Occipital lobe (tissue), 1 donor: ENCODE measurements at regions not wholly inside any gene's neighbourhood (a gene's known extent, or its start where the extent isn't known, plus 50 kb on each side); places are given as distances from the start of the nearest gene placed in this dataset.

ENCODE experiments used
- DNase-seq: peaks from one replicate; lab custom pipeline; 2025; lab: John Stamatoyannopoulos, UW

- no peak for DNase-seq
Observed at GRCh38 chr10:10658172-10658785, 359.4 kb upstream of the CELF2 start.

GRCh38 chr10:10660054-10660453 lies 357.6 kb upstream of the CELF2 start:
- no peak for DNase-seq

GRCh38 chr10:10661176-10661575 lies 356.5 kb upstream of the CELF2 start:
- DNase-seq = no peak

- DNase-seq = no peak
Observed at GRCh38 chr10:10662716-10663408, 354.8 kb upstream of the CELF2 start.

GRCh38 chr10:10663622-10664021 lies 354.1 kb upstream of the CELF2 start:
- no peak for DNase-seq

- DNase-seq = no peak
Observed at GRCh38 chr10:10665750-10666149, 351.9 kb upstream of the CELF2 start.

GRCh38 chr10:10667466-10667865 lies 350.2 kb upstream of the CELF2 start:
- DNase-seq = no peak

GRCh38 chr10:10676972-10677371 lies 340.7 kb upstream of the CELF2 start:
- DNase-seq = no peak

GRCh38 chr10:10677479-10677878 lies 340.2 kb upstream of the CELF2 start:
- DNase-seq = no peak

GRCh38 chr10:10680496-10680895 lies 337.2 kb upstream of the CELF2 start:
- DNase-seq = no peak

GRCh38 chr10:10684972-10685371 lies 332.7 kb upstream of the CELF2 start:
- DNase-seq = no peak

- DNase-seq = no peak
Observed at GRCh38 chr10:10685566-10685965, 332.1 kb upstream of the CELF2 start.

GRCh38 chr10:10687751-10688150 lies 329.9 kb upstream of the CELF2 start:
- no peak for DNase-seq

GRCh38 chr10:10699427-10699826 lies 318.2 kb upstream of the CELF2 start:
- no peak for DNase-seq

GRCh38 chr10:10701084-10701611 lies 316.5 kb upstream of the CELF2 start:
- no peak for DNase-seq

- DNase-seq = no peak
Observed at GRCh38 chr10:10702211-10702610, 315.5 kb upstream of the CELF2 start.

GRCh38 chr10:10703382-10703781 lies 314.3 kb upstream of the CELF2 start:
- DNase-seq = no peak

- no peak for DNase-seq
Observed at GRCh38 chr10:10712155-10712704, 305.4 kb upstream of the CELF2 start.

GRCh38 chr10:10714327-10714726 lies 303.3 kb upstream of the CELF2 start:
- DNase-seq = no peak

GRCh38 chr10:10716972-10717371 lies 300.7 kb upstream of the CELF2 start:
- DNase-seq = no peak

- no peak for DNase-seq
Observed at GRCh38 chr10:10722422-10722821, 295.2 kb upstream of the CELF2 start.

- no peak for DNase-seq
Observed at GRCh38 chr10:10725196-10725595, 292.5 kb upstream of the CELF2 start.

GRCh38 chr10:10726101-10726500 lies 291.6 kb upstream of the CELF2 start:
- no peak for DNase-seq
